ENCODE measurements at regions not wholly inside any gene's neighbourhood (a gene's known extent, or its start where the extent isn't known, plus 50 kb on each side); places are given as distances from the start of the nearest gene placed in this dataset.

DNA sequence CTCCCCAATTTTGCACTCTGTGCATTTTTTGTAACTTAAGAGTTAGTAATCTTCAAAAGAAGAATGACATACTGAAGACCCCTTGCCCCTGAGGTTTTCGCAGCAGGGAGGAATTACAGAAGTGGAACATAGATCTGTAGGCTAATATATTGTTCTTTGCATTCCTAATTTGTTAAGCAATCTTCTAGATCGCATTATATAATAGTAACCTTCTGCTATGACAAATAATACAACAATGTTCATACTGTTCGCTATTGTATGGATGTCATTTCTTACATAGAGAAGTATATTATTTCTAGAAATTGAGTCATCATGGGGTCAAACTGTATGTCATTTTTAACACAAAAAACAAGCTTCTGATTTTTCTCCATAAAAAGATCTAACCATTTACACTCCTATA, 95.8 kb upstream of the TGFBR2 start:
- H3K4me1 Mint-ChIP-seq (ENCODE audit: low read depth): peaks cover 8% of the 10 kb centered on the region
- H3K9me3 Mint-ChIP-seq: peaks cover 1% of the 10 kb centered on the region
- no peak overlapping the region for H3K27ac Mint-ChIP-seq
- intact Hi-C loops (cut with micrococcal nuclease): no loop called here
- no peaks in the 10 kb centered on the region for H3K27me3 Mint-ChIP-seq (ENCODE audit: insufficient read depth)
- H3K4me3 Mint-ChIP-seq: no peak overlapping the region
- H3K36me3 Mint-ChIP-seq (ENCODE audit: low read depth): peaks cover 4% of the 10 kb centered on the region
- no peak for DNase-seq (ENCODE audit: low spot score)

DNA sequence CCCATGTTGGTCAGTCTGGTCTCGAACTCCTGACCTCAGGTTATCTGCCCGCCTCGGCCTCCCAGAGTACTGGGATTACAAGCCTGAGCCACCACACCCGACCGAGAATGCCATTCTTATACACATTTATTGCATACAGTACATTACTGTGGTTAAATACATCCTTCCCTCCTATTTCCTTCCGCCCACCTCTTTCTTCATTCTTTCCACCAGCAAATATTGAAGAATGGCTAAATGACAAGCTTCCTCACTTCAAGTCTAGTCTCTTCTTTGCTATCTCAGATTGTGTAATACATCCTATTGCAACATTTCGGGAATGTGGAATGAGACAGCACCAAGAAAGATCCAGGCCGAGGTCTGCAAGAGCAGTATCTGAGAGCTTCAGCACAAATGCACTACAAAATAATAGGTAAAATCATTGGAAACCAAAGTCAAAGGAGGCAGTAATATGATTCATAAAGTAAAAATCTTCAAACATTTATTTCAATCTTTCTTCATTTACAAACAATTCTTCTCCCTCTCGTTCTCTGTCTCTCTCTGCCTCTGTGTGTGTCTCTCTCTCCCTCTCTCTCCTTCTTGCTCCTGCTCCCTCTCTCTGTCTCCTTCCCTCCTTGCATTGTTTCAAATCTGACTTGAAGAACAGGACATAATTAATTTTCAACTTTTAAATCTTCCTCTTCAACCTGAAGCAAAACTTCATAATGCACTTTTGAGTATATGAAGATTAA, 94.7 kb upstream of the TGFBR2 start:
- no peak overlapping the region for H3K4me3 Mint-ChIP-seq
- no peaks in the 10 kb centered on the region for H3K36me3 Mint-ChIP-seq (ENCODE audit: low read depth)
- peak overlapping the region; percentile 37 for H3K27ac Mint-ChIP-seq
- peaks cover 8% of the 10 kb centered on the region for H3K4me1 Mint-ChIP-seq (ENCODE audit: low read depth)
- intact Hi-C loops (cut with micrococcal nuclease): no loop called here
- no peaks in the 10 kb centered on the region for H3K27me3 Mint-ChIP-seq (ENCODE audit: insufficient read depth)
- DNase-seq (ENCODE audit: low spot score): no peak
- H3K9me3 Mint-ChIP-seq: peaks cover 4% of the 10 kb centered on the region

DNA sequence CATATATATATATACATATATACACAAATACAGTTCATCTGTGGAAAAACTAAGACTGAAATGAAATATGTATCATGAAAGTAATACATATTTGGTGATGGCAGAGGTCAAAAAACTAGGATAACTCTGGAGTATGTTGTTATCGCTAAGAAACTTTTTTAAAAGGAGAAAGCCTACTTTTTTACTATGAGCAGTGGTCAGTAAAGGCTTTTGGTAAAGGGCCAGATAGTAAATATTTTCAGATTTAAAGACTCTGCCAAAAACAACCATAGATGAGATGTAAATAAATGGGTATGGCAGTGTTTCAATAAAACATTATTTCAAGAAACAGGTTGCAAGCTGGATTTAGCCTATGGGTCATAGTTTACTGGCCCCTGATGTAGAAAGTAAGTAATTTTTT, 93.8 kb upstream of the TGFBR2 start:
- Mint-ChIP-seq H3K36me3 (ENCODE audit: low read depth) (no peaks in the 10 kb centered on the region), H3K4me1 (ENCODE audit: low read depth) (peaks cover 10% of the 10 kb centered on the region), H3K9me3 (peaks cover 4% of the 10 kb centered on the region), H3K4me3 (no peak overlapping the region), H3K27me3 (ENCODE audit: insufficient read depth) (no peaks in the 10 kb centered on the region), H3K27ac (no peak overlapping the region)
- DNase-seq (ENCODE audit: low spot score): no peak
- intact Hi-C loops (cut with micrococcal nuclease): no loop called here

DNA sequence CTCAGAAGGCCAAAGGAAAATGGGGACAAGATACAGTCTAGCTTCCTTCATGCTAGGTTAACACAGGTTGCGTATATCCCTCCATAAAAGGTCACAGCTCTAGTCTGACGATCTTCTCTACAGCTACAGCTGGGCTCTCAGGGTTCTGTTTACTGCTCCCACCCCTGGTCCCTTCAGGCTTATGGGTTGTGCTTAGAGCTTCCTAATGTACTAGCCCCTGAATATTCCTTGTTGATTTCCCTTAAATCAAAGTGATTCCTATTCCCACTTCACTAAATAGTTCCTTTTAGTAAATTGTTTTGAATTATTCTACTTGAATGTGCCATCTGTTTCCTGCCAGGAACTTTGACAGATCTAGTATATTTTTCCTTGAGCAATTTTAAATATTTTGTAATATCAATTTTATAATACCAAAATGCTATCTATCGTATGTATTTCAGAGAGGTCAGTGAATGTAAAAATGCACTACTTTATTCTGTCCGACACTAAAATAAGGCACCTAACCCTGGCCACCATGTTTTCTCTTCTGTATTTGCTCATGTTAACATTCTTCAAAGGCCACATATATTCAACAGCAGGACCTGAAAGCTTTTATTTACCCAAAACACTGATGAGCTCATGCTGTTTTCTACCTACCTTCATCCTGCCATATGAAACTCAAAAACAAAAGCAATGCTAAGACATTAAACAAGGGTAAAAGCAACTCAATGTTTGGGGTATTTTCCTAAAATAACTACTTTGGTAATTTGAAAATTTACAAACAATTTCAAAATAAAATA, 92.8 kb upstream of the TGFBR2 start:
- Mint-ChIP-seq H3K9me3 (peaks cover 4% of the 10 kb centered on the region), H3K36me3 (ENCODE audit: low read depth) (no peaks in the 10 kb centered on the region), H3K27ac (no peak overlapping the region), H3K27me3 (ENCODE audit: insufficient read depth) (no peaks in the 10 kb centered on the region), H3K4me1 (ENCODE audit: low read depth) (peaks cover 20% of the 10 kb centered on the region), H3K4me3 (no peak overlapping the region)
- no peak for DNase-seq (ENCODE audit: low spot score)
- intact Hi-C loops (cut with micrococcal nuclease): no loop called here

DNA sequence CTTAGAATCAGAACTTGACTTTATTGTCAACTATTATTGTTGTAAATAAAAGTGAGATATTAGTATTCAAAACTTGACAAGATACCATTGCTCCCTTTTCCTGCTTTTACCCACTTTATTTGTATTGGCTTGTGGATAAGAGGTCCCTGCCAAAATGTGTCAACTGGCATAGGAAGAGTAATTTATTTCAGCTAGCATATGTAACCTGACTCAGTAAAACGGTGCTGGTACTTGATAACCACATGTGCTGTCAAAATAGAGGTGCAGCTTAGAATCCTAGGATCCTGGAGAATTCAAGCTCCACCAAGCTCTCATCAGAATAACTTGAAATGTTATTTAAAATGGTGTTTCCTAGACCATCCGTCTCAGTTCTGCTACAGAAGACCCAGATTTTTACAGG, 90.2 kb upstream of the TGFBR2 start:
- intact Hi-C loops (cut with micrococcal nuclease): loop anchor here (5.0 kb wide), 1 partner anchor 176 kb away; no protein-coding TSS in a partner anchor
- peaks cover 3% of the 10 kb centered on the region for H3K27me3 Mint-ChIP-seq (ENCODE audit: insufficient read depth)
- no peak overlapping the region for H3K27ac Mint-ChIP-seq

DNA sequence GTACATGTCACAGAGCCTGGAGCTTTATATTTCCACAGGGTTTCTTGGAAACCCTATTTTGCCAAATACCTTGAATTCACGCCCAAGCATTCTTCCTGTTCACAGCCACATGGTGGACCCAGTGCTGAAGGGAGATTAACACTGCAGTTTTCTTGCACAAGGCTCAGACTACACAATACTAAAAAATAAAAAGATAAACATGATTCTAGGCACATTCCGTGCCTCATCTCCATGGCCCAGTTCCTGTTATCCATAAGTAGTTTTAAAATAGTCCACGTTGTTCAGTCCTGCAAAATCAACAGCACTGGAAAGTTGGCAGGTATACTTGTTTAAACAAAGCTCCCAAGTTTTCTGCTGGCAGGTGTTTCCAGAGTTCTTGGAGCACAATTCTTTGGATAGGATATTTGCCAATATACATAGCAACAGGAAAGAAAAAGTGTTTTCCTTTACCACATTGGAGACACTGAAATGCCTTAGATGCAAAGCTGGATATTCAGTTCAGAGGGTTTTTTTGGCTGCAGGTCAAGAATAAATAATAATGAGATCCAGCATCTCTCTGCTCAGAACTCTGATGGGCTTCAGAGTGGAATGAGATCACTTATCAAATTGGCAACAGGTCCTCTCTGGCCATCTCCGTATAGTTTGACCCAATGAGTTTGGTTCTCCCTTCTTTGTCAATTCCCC, 88.1 kb upstream of the TGFBR2 start:
- DNase-seq (ENCODE audit: low spot score): no peak
- Mint-ChIP-seq H3K4me1 (ENCODE audit: low read depth) (peaks cover 22% of the 10 kb centered on the region), H3K36me3 (ENCODE audit: low read depth) (no peaks in the 10 kb centered on the region), H3K9me3 (peaks cover 4% of the 10 kb centered on the region), H3K27me3 (ENCODE audit: insufficient read depth) (peaks cover 3% of the 10 kb centered on the region), H3K27ac (no peak overlapping the region), H3K4me3 (no peak overlapping the region)
- intact Hi-C loops (cut with micrococcal nuclease): loop anchor here (5.0 kb wide), 1 partner anchor 174 kb away; no protein-coding TSS in a partner anchor

More for the DNA sequence above, 90.2 kb upstream of the TGFBR2 start:
- Mint-ChIP-seq H3K36me3 (ENCODE audit: low read depth) (no peaks in the 10 kb centered on the region), H3K9me3 (peaks cover 4% of the 10 kb centered on the region), H3K4me3 (no peak overlapping the region), H3K4me1 (ENCODE audit: low read depth) (peaks cover 30% of the 10 kb centered on the region)
- no peak for DNase-seq (ENCODE audit: low spot score)

DNA sequence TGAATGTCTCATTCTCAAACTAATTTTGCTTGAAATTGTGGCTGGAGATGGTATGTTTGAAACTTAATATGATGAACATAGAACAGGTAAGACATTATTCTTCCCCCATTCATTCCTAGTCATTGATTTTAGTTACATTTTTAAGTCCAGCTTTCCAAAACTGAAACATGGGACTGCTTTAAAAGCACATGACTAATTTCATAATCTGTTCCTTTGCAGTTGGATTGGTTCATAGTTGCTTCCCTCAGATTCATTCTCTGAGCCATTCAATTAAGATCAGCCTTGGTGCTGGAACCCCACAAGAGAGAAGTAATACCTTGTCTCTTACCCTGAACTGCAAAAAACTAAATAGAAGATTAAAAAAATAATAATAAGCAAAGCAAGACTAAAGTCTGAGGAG, 87.5 kb upstream of the TGFBR2 start:
- no peak for DNase-seq (ENCODE audit: low spot score)
- Mint-ChIP-seq H3K27ac (no peak overlapping the region), H3K36me3 (ENCODE audit: low read depth) (no peaks in the 10 kb centered on the region), H3K4me3 (no peak overlapping the region), H3K4me1 (ENCODE audit: low read depth) (peaks cover 26% of the 10 kb centered on the region), H3K27me3 (ENCODE audit: insufficient read depth) (peaks cover 3% of the 10 kb centered on the region), H3K9me3 (peaks cover 4% of the 10 kb centered on the region)
- intact Hi-C loops (cut with micrococcal nuclease): loop anchor here (5.0 kb wide), 1 partner anchor 173 kb away; no protein-coding TSS in a partner anchor

DNA sequence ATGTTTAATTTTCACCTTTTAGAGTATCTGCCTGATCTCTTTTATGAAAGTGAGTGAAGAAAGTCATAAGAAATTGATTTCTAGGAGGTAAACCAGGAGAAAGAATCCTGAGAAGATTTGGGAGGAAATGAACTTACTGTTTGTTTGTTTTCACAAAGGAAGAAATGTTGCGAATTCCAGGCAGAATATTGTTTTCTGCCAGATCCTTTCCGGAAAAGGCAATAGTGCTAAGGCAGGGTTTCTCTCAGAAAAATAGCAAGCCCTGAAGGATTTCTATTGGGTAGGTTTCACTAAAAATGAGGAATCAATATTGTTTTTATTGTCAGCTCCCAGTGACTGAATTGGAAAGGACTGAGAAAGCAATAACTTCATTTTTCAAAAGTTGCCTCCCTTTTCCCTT, 85.7 kb upstream of the TGFBR2 start:
- Mint-ChIP-seq H3K9me3 (peaks cover 4% of the 10 kb centered on the region), H3K4me1 (ENCODE audit: low read depth) (peaks cover 38% of the 10 kb centered on the region), H3K4me3 (no peak overlapping the region), H3K27me3 (ENCODE audit: insufficient read depth) (peaks cover 3% of the 10 kb centered on the region), H3K27ac (no peak overlapping the region), H3K36me3 (ENCODE audit: low read depth) (peaks cover 1% of the 10 kb centered on the region)
- no peak for DNase-seq (ENCODE audit: low spot score)
- intact Hi-C loops (cut with micrococcal nuclease): loop anchor here (5.0 kb wide), 1 partner anchor 82 kb away; no protein-coding TSS in a partner anchor

DNA sequence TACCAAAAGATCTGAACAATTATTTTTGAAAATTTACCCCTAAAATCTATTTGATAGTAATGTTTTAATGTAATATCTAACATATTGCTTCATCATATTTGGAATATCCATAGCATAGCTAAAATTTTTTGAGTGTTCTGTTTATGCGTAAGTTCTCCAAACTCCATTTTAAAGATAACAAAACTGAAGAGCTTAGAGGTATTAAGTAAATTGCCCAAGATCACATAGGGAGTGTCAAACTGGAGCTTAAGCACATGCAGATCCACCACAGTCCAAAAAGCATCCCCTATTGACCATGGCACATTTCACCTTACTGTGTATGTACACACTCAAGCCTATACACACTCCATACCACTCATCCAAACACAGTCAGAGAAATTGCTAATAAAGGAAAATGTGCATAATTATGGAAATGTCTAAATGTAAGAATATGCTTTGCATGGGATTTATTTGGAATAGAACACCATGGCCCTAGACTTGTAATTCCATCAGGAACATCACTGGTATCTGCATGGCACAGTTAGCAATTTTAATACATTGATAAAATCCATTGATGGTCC, 85.2 kb upstream of the TGFBR2 start:
- no peak for DNase-seq (ENCODE audit: low spot score)
- no peak overlapping the region for H3K4me3 Mint-ChIP-seq
- peaks cover 5% of the 10 kb centered on the region for H3K36me3 Mint-ChIP-seq (ENCODE audit: low read depth)
- intact Hi-C loops (cut with micrococcal nuclease): loop anchor here (5.0 kb wide), 1 partner anchor 81 kb away; no protein-coding TSS in a partner anchor
- peaks cover 38% of the 10 kb centered on the region for H3K4me1 Mint-ChIP-seq (ENCODE audit: low read depth)
- peaks cover 3% of the 10 kb centered on the region for H3K27me3 Mint-ChIP-seq (ENCODE audit: insufficient read depth)
- no peak overlapping the region for H3K27ac Mint-ChIP-seq
- H3K9me3 Mint-ChIP-seq: no peaks in the 10 kb centered on the region

DNA sequence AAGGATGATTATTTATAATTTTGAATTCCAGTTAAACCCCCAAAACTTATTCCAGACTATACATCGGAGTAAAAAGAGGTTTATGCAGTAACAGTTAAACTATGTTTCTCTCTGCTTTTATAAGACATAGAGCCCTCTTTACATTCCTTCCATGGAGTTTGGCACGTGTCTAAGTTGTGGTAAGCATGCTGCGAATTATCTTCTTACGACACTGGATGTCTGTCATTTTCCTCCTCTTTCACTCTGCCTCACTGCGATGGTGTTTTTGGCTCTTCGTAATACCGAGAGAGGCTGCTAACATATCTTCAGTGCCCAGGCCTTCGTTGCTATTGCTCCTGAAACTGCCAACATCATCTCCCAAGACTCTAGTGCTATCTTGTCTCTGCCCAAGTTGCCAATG, 83.9 kb upstream of the TGFBR2 start:
- Mint-ChIP-seq H3K27me3 (ENCODE audit: insufficient read depth) (peaks cover 3% of the 10 kb centered on the region), H3K4me3 (no peak overlapping the region), H3K9me3 (no peaks in the 10 kb centered on the region), H3K4me1 (ENCODE audit: low read depth) (peaks cover 37% of the 10 kb centered on the region), H3K36me3 (ENCODE audit: low read depth) (peaks cover 5% of the 10 kb centered on the region), H3K27ac (no peak overlapping the region)
- intact Hi-C loops (cut with micrococcal nuclease): loop anchor here (5.0 kb wide), 1 partner anchor 80 kb away; no protein-coding TSS in a partner anchor
- DNase-seq (ENCODE audit: low spot score): no peak

DNA sequence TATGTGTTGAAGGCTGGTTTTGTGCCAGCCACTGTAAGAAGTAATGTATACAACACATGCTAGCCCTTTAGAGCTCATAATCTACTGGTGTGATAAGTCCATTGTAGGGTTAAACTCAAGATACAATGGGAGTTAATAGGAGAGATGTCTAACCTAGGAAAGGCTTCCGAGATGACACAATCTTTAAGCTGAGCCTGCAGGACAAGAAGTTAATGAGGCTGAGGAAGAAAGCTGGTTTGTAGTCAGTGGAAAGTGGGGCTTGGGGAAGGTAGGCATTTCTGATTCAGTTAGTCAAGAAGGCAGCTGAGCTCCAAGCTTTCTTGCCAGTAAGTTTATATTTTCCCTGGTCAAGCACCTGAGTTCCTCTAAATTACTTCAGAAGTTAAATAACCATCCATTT, 83.0 kb upstream of the TGFBR2 start:
- Mint-ChIP-seq H3K4me3 (no peak overlapping the region), H3K9me3 (no peaks in the 10 kb centered on the region), H3K4me1 (ENCODE audit: low read depth) (peaks cover 28% of the 10 kb centered on the region), H3K27ac (no peak overlapping the region), H3K27me3 (ENCODE audit: insufficient read depth) (peaks cover 3% of the 10 kb centered on the region), H3K36me3 (ENCODE audit: low read depth) (peaks cover 5% of the 10 kb centered on the region)
- no peak for DNase-seq (ENCODE audit: low spot score)
- intact Hi-C loops (cut with micrococcal nuclease): loop anchor here (5.0 kb wide), 1 partner anchor 79 kb away; no protein-coding TSS in a partner anchor

DNA sequence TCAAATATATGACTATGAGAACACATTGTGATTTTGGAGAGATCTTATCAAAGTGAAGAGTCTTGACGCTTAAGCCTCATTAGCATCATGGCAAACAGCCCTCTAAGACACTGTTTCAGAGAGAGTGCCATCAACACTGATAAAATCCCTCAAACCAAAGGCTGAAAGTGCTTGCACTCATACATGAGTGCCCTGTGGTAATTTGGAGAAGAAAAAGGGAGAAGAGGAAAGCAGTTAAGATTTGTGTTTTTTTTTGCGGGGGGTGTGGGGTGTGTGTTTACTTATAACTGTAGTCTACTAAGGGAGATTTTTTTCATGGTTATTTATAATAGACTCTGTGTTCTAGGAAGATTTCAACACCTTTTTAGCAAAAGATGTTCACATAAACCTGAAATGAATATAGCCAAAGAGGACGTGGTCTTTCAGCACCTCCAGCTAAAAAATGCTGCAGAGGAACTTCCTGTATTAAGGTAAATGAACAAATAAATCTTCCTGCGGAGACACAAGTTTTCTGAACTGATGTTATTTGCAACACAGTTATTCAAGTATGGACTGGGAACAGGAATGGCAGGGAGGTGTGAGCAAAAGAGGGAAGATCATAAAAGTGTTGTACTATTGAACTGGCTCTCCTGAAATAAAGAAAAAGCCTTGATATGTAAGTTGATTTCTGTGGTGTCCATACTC, 81.9 kb upstream of the TGFBR2 start:
- Mint-ChIP-seq H3K27ac (peak overlapping the region; percentile 53), H3K4me3 (peak overlapping the region; percentile 3), H3K27me3 (ENCODE audit: insufficient read depth) (peaks cover 3% of the 10 kb centered on the region), H3K9me3 (no peaks in the 10 kb centered on the region), H3K36me3 (ENCODE audit: low read depth) (peaks cover 7% of the 10 kb centered on the region), H3K4me1 (ENCODE audit: low read depth) (peaks cover 17% of the 10 kb centered on the region)
- no peak for DNase-seq (ENCODE audit: low spot score)
- intact Hi-C loops (cut with micrococcal nuclease): loop anchor here (5.0 kb wide), 1 partner anchor 78 kb away; no protein-coding TSS in a partner anchor

Measured in activated T-helper 1 cell treated with anti-CD3 and anti-CD28 coated beads, Interleukin-12 subunit alpha, Interleukin-12 subunit beta, Interleukin-2, Interleukin-4 antibody, amounts not matched to agents 30 ng/mL and 10 ng/mL and 1 ng/mL, durations not matched to agents 14 hours and 24 hours and 36 hours (primary cell).